ENCODE measurements at regions not wholly inside any gene's neighbourhood (a gene's known extent, or its start where the extent isn't known, plus 50 kb on each side); places are given as distances from the start of the nearest gene placed in this dataset.

DNA sequence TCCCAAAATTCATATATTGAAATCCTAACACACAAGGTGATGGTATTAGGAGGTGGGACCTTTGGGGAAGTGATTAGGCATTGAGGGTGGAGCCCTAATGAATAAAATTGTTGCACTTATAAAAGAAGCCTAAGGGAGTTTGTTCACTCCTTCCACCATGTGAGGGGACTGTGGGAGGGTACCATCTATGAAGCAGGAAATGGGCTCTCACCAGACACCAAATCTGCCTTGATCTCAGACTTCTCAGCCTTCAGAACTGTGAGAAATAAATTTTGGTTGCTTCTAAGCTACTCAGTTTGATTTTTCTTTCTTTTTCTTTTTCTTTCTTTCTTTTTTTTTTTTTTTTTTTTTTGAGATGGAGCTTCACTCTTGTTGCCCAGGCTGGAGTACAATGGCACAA is 116.2 kb upstream of the GPC3 start:
- no peaks in the 10 kb centered on the region for H3K9me3 ChIP-seq
- no peaks in the 10 kb centered on the region for H3K4me1 ChIP-seq (ENCODE audit: control insufficient read depth in 1 of 2, insufficient read depth in 1 of 2, low read depth in 1 of 2, low read length in 1 of 2)
- no peaks in the 10 kb centered on the region for H3K27me3 ChIP-seq
- TF ChIP-seq, protein P1, sequence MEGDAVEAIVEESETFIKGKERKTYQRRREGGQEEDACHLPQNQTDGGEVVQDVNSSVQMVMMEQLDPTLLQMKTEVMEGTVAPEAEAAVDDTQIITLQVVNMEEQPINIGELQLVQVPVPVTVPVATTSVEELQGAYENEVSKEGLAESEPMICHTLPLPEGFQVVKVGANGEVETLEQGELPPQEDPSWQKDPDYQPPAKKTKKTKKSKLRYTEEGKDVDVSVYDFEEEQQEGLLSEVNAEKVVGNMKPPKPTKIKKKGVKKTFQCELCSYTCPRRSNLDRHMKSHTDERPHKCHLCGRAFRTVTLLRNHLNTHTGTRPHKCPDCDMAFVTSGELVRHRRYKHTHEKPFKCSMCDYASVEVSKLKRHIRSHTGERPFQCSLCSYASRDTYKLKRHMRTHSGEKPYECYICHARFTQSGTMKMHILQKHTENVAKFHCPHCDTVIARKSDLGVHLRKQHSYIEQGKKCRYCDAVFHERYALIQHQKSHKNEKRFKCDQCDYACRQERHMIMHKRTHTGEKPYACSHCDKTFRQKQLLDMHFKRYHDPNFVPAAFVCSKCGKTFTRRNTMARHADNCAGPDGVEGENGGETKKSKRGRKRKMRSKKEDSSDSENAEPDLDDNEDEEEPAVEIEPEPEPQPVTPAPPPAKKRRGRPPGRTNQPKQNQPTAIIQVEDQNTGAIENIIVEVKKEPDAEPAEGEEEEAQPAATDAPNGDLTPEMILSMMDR (IDR thresholded peaks at IDR 0.05), result no peak
- no peak overlapping the region for H3K27ac ChIP-seq
- H3K4me3 ChIP-seq (ENCODE audit: low read depth in 1 of 2, low read length in 1 of 2), result no peak overlapping the region
- H3K36me3 ChIP-seq, result no peaks in the 10 kb centered on the region

DNA sequence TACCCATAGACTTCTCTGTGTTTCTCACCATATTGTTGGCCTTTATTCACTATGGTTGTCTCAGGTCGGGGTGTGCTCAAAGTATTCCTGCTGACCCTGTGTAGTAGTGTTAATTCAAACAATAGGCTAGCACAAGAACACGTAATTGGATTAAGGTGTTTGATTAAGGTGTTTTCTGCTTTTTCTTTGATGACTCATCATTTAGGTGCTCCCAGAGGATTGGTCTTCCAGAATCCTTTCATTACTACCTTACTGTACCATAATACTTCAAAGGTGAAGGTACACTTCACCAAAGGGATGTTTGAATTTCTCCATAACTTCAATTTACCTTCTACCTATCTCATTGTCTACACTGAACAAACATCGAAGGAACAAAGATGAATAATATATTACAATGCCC is 121.7 kb upstream of the CCDC160 start:
- Histone ChIP-seq H3K9me3 (no peaks in the 10 kb centered on the region), H3K27ac (no peak overlapping the region), H3K4me1 (ENCODE audit: control insufficient read depth in 1 of 2, insufficient read depth in 1 of 2, low read depth in 1 of 2, low read length in 1 of 2) (no peaks in the 10 kb centered on the region), H3K27me3 (no peaks in the 10 kb centered on the region), H3K4me3 (ENCODE audit: low read depth in 1 of 2, low read length in 1 of 2) (no peak overlapping the region), H3K36me3 (no peaks in the 10 kb centered on the region)
- TF ChIP-seq, protein P1 (IDR thresholded peaks at IDR 0.05), result no peak

DNA sequence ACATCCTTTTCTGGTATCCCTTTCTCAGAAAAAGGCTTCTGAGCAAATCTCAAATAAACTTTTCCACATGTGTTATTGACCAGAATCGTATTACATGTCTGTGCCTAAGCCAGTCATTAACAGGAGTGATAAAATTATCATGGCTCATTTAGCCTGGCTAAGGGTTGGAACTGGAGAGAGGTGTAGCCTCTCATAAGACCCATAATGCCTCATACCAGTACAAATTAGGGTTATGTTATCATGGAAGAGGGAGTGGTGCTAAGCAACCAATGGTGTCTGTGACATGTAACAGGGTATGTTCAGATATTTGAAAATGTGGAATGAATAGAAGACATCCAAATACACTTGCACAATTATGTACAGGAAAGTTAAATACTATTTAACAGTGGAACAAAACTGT is 99.6 kb upstream of the CCDC160 start:
- TF ChIP-seq, protein P1 (IDR thresholded peaks at IDR 0.05), result no peak
- Histone ChIP-seq H3K4me1 (ENCODE audit: control insufficient read depth in 1 of 2, insufficient read depth in 1 of 2, low read depth in 1 of 2, low read length in 1 of 2) (no peaks in the 10 kb centered on the region), H3K27me3 (no peaks in the 10 kb centered on the region), H3K36me3 (no peaks in the 10 kb centered on the region), H3K4me3 (ENCODE audit: low read depth in 1 of 2, low read length in 1 of 2) (no peak overlapping the region), H3K9me3 (no peaks in the 10 kb centered on the region), H3K27ac (no peak overlapping the region)

DNA sequence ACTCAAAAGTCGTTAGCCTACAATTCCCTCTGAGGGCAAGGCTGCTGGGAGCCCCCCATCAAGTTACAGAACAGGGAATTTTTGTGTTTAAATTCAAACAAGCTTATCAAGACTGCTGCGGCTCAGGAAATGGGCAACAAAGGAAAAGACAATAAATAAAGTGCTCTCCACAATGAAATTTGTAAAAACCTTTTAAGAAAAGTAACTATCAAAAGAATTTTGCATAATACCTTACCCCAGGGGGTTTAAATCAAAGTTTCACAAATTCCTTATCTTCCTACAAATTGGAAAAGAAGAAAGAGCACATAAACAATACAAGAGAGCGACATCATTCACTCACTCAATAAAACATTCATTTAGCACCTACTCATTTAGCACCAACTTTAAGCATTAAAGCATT is 97.9 kb upstream of the CCDC160 start:
- Histone ChIP-seq H3K36me3 (no peaks in the 10 kb centered on the region), H3K27ac (no peak overlapping the region), H3K4me1 (ENCODE audit: control insufficient read depth in 1 of 2, insufficient read depth in 1 of 2, low read depth in 1 of 2, low read length in 1 of 2) (no peaks in the 10 kb centered on the region), H3K27me3 (no peaks in the 10 kb centered on the region), H3K4me3 (ENCODE audit: low read depth in 1 of 2, low read length in 1 of 2) (no peak overlapping the region), H3K9me3 (no peaks in the 10 kb centered on the region)
- TF ChIP-seq, protein P1 (IDR thresholded peaks at IDR 0.05), result no peak

DNA sequence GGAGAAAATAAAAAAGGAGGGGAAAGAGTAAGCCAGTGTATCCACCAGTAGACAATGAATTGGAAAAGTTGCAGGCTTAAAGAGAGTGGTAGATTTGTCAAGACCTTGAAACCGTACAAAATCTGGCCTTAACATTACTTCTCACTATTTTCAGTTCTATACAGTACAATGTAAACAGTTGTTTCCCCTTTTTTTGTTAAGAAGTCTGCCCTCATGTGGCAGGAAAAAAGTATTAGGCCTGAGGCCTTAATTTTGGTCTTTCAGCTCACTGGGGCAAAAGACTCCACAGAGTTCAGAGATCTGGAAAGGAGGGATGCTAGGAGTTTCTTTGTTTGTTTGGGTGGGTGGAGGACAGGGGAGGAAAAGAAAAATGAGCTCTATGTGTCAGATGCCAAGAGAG is 92.8 kb upstream of the CCDC160 start:
- no peaks in the 10 kb centered on the region for H3K36me3 ChIP-seq
- H3K4me1 ChIP-seq (ENCODE audit: control insufficient read depth in 1 of 2, insufficient read depth in 1 of 2, low read depth in 1 of 2, low read length in 1 of 2), result no peaks in the 10 kb centered on the region
- no peaks in the 10 kb centered on the region for H3K27me3 ChIP-seq
- H3K27ac ChIP-seq, result no peak overlapping the region
- H3K4me3 ChIP-seq (ENCODE audit: low read depth in 1 of 2, low read length in 1 of 2), result no peak overlapping the region
- no peaks in the 10 kb centered on the region for H3K9me3 ChIP-seq
- TF ChIP-seq, protein P1 (IDR thresholded peaks at IDR 0.05), result no peak

DNA sequence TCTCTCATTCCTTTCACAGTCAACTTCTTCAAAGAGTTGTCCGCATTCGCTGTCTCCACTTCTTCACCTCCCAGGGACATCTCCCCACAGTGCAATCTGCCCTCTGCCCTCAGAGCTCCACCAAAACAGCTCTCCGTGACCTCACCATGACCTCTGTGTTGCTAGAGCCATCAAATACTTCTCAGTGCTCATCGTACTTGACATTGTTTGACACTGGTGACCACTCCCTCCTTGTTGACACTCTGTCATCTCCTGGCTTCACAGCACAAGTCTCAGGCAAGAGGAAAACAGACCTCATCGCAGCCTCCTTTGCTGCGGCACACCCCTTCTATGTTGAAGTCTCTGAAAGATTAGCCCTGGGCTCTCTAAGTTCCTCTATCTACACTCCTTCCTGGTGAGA is 90.5 kb upstream of the CCDC160 start:
- H3K27ac ChIP-seq, result no peak overlapping the region
- H3K4me1 ChIP-seq (ENCODE audit: control insufficient read depth in 1 of 2, insufficient read depth in 1 of 2, low read depth in 1 of 2, low read length in 1 of 2), result no peaks in the 10 kb centered on the region
- no peaks in the 10 kb centered on the region for H3K36me3 ChIP-seq
- H3K27me3 ChIP-seq, result no peaks in the 10 kb centered on the region
- no peak overlapping the region for H3K4me3 ChIP-seq (ENCODE audit: low read depth in 1 of 2, low read length in 1 of 2)
- TF ChIP-seq, protein P1 (IDR thresholded peaks at IDR 0.05), result no peak
- no peaks in the 10 kb centered on the region for H3K9me3 ChIP-seq

Measured in neutrophil (primary cell).